ENCODE measurements at regions not wholly inside any gene's neighbourhood (a gene's known extent, or its start where the extent isn't known, plus 50 kb on each side); places are given as distances from the start of the nearest gene placed in this dataset.

DNA sequence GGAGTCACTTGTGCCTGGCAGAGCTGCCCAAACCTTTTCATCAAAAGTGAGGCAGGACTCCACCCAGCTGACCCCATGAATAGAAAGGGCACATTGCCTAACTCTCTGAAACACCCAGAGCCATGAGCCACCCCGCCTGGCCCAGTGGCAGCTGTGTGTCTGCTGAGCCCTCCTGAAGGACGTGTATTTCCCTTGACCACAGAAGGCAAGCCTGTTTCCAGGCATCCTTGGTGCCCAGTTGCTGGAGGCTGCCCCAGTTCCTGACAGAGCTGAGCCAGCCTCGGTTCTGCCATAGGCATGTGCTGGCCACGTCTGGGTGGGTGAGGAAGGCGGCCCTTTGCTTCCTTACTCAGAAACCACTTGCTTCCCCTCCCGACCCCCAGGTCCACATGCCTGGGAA is 124.7 kb upstream of the GLI2 start:
- Histone ChIP-seq H3K9me3 (no peaks in the 10 kb centered on the region), H3K27ac (no peak overlapping the region), H3K36me3 (no peaks in the 10 kb centered on the region), H3K4me3 (no peak overlapping the region), H3K4me1 (peaks cover 12% of the 10 kb centered on the region), H3K27me3 (no peaks in the 10 kb centered on the region)
- TF ChIP-seq POLR2AphosphoS5 (IDR thresholded peaks at IDR 0.05; ENCODE audit: insufficient read depth in 1 of 2, low read depth in 1 of 2) (no peak), POLR2A (IDR thresholded peaks at IDR 0.05) (no peak)
- TF ChIP-seq, protein P1, sequence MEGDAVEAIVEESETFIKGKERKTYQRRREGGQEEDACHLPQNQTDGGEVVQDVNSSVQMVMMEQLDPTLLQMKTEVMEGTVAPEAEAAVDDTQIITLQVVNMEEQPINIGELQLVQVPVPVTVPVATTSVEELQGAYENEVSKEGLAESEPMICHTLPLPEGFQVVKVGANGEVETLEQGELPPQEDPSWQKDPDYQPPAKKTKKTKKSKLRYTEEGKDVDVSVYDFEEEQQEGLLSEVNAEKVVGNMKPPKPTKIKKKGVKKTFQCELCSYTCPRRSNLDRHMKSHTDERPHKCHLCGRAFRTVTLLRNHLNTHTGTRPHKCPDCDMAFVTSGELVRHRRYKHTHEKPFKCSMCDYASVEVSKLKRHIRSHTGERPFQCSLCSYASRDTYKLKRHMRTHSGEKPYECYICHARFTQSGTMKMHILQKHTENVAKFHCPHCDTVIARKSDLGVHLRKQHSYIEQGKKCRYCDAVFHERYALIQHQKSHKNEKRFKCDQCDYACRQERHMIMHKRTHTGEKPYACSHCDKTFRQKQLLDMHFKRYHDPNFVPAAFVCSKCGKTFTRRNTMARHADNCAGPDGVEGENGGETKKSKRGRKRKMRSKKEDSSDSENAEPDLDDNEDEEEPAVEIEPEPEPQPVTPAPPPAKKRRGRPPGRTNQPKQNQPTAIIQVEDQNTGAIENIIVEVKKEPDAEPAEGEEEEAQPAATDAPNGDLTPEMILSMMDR (IDR thresholded peaks at IDR 0.05): no peak
- intact Hi-C loops (cut with DNase I): no loop called here
- DNase-seq (ENCODE audit: extremely low spot score in 2 of 2): no peak

DNA sequence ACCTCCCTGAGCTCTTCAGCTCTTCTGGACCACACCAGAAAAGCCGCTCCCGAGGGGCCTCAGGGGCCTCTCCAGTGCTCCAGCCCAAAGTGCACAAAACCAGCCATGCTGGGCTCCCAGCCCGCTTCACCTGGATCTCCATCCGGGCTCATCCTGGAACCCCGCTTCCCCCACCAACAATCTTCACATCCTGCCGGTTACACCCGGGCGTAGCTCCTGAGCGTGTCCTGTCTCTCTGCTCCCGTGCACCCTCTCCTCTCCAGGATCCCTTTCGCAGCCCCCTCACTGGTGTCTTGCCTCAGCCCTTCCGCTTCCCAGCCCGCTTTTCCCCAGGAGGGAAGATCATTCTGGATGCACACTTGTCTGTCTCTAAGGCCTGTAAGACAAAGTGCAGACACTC is 123.7 kb upstream of the GLI2 start:
- TF ChIP-seq POLR2A (IDR thresholded peaks at IDR 0.05) (no peak), POLR2AphosphoS5 (IDR thresholded peaks at IDR 0.05; ENCODE audit: insufficient read depth in 1 of 2, low read depth in 1 of 2) (no peak)
- TF ChIP-seq, protein P1 (IDR thresholded peaks at IDR 0.05): no peak
- no peak overlapping the region for H3K4me3 ChIP-seq
- H3K36me3 ChIP-seq: no peaks in the 10 kb centered on the region
- H3K27ac ChIP-seq: no peak overlapping the region
- no peaks in the 10 kb centered on the region for H3K9me3 ChIP-seq
- H3K4me1 ChIP-seq: peaks cover 12% of the 10 kb centered on the region
- intact Hi-C loops (cut with DNase I): no loop called here
- H3K27me3 ChIP-seq: no peaks in the 10 kb centered on the region
- no peak for DNase-seq (ENCODE audit: extremely low spot score in 2 of 2)

DNA sequence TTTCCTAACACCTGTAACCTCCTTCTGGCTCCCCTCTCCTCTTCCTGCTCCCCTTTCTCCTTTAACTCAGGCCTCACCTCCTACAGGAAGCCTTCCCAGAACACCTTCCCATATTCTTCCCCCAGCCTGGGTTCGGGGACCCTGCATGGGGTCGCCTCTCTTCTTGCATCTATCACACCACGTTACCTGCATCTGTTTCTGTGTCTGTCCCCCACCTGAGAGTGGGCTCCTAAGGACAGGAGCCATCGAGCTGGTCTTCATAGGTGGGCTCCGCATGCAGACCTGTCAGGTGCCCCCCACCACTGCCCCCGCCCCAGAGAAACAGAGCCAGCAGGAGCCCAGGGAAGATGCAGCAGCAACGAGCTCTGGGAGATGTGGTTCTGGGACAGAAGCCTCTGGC is 123.2 kb upstream of the GLI2 start:
- peaks cover 12% of the 10 kb centered on the region for H3K4me1 ChIP-seq
- no peak for DNase-seq (ENCODE audit: extremely low spot score in 2 of 2)
- TF ChIP-seq POLR2AphosphoS5 (IDR thresholded peaks at IDR 0.05; ENCODE audit: insufficient read depth in 1 of 2, low read depth in 1 of 2) (no peak), POLR2A (IDR thresholded peaks at IDR 0.05) (no peak)
- TF ChIP-seq, protein P1 (IDR thresholded peaks at IDR 0.05): no peak
- H3K9me3 ChIP-seq: no peaks in the 10 kb centered on the region
- no peak overlapping the region for H3K27ac ChIP-seq
- no peaks in the 10 kb centered on the region for H3K36me3 ChIP-seq
- intact Hi-C loops (cut with DNase I): no loop called here
- no peak overlapping the region for H3K4me3 ChIP-seq
- H3K27me3 ChIP-seq: no peaks in the 10 kb centered on the region

DNA sequence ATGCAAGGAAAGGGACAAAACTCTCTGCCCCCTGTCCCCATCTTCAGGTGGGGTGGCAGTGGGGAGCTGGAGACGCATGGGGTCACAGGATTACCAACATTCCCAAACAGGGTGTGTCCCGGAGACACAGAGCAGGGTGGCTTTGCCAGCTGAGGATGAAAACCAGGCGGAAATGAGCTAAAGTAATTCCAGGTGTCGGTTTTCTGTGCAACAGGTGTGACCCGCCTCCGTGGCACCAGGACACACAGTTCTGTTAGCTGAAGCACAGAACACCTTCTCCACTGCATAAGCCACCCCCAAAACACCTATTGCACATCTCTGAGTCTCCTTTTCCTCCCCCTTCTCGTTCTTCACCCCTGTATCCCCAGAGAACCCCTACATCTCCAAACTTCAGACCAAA is 122.7 kb upstream of the GLI2 start:
- Histone ChIP-seq H3K36me3 (no peaks in the 10 kb centered on the region), H3K4me3 (no peak overlapping the region), H3K27me3 (no peaks in the 10 kb centered on the region), H3K27ac (no peak overlapping the region), H3K9me3 (no peaks in the 10 kb centered on the region), H3K4me1 (peaks cover 12% of the 10 kb centered on the region)
- TF ChIP-seq, protein P1 (IDR thresholded peaks at IDR 0.05): no peak
- no peak for TF ChIP-seq POLR2AphosphoS5 (IDR thresholded peaks at IDR 0.05; ENCODE audit: insufficient read depth in 1 of 2, low read depth in 1 of 2)
- TF ChIP-seq POLR2A (IDR thresholded peaks at IDR 0.05): no peak
- intact Hi-C loops (cut with DNase I): no loop called here
- no peak for DNase-seq (ENCODE audit: extremely low spot score in 2 of 2)

DNA sequence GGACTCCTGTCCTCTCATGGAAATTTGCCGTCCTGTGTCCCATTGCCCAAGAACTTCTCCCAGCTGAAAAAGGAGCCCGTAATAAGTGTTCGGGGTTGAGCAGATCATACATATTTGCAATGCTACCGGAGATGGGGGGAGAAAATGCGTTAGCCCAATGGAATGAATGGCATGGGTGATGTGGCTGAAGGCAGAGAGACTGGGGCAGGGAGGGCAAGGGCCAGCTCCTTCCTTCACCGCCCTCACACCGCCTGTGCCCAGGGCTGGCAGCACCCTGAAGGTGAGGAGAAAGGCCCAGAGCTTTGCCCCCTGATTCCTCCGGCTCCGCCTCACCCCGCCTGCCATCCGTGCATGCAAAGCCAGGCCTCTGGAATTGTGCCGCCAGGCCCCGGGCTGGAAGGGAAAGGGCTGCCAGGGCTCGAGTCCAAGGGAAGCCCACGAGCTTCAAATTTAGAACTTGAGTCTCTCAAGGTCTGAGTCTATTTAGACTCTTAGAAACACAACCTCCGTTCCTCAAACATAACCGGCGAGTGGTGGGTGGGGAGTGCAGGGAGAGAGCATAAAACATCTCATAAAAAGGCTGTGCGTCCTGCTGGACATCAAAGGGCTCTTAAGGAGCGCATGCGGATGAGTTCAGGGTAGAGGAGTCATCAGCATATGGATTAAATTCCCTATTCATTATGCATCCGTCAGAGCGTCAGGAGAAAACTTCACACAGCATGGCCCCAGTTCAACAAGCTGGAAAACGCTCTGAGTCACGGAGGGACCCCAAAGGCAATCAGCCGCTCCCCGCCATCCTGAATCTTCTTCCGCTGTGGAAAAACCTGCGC is 121.7 kb upstream of the GLI2 start:
- TF ChIP-seq, protein P1 (IDR thresholded peaks at IDR 0.05): no peak
- peak in 1 of 2 donors; percentile 31 for TF ChIP-seq POLR2AphosphoS5 (IDR thresholded peaks at IDR 0.05; ENCODE audit: insufficient read depth in 1 of 2, low read depth in 1 of 2)
- Histone ChIP-seq H3K27me3 (no peaks in the 10 kb centered on the region), H3K27ac (no peak overlapping the region), H3K36me3 (no peaks in the 10 kb centered on the region), H3K4me3 (no peak overlapping the region), H3K9me3 (no peaks in the 10 kb centered on the region), H3K4me1 (peaks cover 12% of the 10 kb centered on the region)
- intact Hi-C loops (cut with DNase I): no loop called here
- no peak for DNase-seq (ENCODE audit: extremely low spot score in 2 of 2)

All from vagina (tissue), 2 donors.